GM18498 (cell line): ENCODE measurements at regions not wholly inside any gene's neighbourhood (a gene's known extent, or its start where the extent isn't known, plus 50 kb on each side); places are given as distances from the start of the nearest gene placed in this dataset.
"Not testable (repeated sequence)": the region's sequence is repeated elsewhere in the genome, so short reads cannot be mapped to it uniquely, and the experiment has no call there.

Experiments used
- ATAC-seq: cut with Tn5 transposase; IDR thresholded peaks from one replicate; pipeline ENCODE4 v1.9.1; 2021; ENCODE audit warnings: mild to moderate bottlenecking, moderate library complexity; ENCODE audit not compliant: unreplicated experiment

DNA sequence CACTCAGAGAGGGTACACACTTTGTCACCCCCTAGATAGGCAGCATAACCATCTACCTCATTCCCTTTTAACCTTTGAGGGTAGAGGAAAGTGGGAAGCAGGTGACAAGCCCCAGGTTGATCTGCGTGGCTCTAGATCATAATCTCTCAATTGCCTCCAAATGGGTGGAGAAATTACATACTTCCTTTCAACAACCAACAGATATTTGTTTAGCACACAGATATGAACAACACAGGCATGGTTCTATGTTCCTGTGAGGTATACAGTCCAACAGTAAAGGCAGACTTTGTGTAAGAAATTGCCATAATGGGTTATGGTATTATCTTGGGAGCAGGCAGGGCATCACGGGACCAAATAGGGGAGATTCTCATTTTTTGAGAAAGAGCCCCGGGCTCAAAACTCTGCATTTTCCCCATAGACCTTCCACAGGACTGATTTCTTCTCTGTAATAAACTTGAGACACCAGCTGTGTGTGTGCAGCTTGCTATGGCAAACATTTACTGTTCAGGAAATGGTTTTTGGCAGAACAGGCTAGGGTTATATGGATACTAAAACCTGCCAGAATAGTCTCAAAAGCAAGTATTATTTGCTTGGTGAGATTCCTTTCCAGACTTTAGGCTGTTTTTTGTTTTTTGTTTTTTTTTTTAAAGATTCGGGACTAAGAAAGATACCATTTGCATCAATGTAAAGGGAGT, 126.2 kb downstream of the CD164 start:
- no peak for ATAC-seq

DNA sequence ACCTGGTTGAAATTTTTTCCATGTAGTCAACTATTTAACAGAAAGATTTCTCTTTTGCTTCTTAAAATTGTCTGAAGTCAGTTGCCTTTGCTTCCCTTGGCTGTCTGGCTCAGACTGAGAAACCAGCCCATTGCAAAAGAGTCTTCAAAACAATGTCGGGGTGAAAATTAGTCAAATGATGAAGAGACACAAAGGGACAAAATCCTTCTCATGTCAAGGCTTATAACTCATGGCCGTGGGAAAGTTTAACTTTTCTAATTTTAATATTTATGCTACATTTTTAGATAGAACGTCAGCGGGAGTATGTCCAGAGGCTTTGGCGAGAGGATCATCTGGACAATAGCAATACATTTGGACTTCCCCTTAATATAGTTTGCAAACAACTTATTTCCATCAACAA, 127.2 kb downstream of the CD164 start:
- ATAC-seq: no peak

DNA sequence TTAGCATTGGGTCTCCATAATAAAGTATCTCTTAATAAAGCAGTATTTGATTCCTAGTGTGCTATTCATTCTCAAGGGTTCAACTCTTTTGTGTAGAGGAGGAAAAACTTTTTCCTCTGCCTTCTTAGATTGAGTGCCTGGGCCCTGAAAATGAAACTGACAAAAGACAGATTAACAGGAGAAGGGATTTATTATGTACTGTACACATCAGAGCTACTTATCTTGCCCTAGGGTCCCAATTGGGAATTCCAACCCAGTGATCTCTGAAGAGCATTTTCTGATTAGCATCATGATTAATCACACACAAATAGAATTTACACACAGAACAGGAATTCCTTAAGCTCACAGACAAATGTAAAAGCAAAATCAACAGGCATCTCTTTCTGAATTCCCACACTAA, 128.9 kb downstream of the CD164 start:
- ATAC-seq: no peak

DNA sequence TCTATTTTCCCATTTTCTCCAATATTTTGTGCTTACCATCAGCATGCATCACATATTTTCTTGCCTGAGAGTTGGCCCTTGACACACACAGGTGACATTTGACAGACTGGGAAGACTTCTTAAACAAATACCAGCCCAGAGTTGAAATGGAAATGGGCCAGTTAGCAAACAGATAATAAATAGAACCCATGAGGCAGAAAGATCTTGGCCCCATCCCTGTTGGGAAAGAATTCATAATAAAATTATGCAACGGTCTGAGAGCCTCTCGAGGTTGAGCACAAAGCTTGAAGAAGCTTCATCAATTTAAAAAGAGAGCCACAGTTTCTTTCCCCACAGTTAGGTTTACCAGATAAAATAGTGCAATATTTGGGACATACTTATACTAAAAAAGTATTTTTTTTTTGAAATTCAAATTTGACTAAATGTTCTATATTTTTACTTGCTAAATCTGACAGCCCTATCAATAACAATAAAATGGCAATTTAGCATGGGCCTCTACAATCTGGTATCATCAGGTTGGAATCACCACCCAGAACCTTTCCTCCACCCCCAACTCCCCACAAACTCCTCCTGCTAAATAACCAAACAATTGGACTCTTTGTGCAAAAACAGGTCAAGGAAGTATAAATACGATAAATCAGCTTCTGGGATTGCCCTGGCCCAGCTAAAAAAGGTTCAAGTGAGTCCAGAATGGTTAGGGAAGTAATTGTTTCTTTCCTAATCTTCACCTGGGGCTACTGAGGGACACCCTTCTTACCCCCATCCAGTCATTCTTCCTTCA, 129.8 kb downstream of the CD164 start:
- ATAC-seq: no peak

DNA sequence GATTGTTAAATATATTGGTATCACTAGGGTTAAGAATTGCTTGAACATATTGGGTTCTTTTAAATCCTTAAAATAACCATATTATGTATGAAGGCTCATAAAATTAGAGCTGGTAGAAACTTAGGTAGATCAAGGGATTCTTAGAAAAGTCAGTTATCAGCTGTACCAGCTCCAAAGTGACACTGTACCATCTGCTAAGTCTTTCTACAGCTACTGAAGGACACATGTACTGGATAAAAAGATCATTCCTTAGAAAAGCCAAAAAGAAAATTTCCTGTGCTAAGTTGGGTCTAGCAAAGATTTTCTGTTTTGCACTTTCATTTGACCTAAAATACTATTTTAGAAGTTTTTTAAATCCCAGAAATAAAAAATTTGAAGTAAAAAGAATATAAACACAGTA, 130.4 kb downstream of the CD164 start:
- no peak for ATAC-seq

DNA sequence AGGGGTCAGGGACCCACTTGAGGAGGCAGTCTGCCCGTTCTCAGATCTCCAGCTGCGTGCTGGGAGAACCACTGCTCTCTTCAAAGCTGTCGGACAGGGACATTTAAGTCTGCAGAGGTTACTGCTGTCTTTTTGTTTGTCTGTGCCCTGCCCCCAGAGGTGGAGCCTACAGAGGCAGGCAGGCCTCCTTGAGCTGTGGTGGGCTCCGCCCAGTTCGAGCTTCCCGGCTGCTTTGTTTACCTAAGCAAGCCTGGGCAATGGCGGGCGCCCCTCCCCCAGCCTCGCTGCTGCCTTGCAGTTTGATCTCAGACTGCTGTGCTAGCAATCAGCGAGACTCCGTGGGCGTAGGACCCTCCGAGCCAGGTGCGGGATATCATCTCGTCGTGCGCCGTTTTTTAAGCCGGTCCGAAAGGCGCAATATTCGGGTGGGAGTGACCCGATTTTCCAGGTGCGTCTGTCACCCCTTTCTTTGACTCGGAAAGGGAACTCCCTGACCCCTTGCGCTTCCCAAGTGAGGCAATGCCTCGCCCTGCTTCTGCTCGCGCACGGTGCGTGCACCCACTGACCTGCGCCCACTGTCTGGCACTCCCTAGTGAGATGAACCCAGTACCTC, 131.6 kb downstream of the CD164 start:
- not testable (repeated sequence) for ATAC-seq

DNA sequence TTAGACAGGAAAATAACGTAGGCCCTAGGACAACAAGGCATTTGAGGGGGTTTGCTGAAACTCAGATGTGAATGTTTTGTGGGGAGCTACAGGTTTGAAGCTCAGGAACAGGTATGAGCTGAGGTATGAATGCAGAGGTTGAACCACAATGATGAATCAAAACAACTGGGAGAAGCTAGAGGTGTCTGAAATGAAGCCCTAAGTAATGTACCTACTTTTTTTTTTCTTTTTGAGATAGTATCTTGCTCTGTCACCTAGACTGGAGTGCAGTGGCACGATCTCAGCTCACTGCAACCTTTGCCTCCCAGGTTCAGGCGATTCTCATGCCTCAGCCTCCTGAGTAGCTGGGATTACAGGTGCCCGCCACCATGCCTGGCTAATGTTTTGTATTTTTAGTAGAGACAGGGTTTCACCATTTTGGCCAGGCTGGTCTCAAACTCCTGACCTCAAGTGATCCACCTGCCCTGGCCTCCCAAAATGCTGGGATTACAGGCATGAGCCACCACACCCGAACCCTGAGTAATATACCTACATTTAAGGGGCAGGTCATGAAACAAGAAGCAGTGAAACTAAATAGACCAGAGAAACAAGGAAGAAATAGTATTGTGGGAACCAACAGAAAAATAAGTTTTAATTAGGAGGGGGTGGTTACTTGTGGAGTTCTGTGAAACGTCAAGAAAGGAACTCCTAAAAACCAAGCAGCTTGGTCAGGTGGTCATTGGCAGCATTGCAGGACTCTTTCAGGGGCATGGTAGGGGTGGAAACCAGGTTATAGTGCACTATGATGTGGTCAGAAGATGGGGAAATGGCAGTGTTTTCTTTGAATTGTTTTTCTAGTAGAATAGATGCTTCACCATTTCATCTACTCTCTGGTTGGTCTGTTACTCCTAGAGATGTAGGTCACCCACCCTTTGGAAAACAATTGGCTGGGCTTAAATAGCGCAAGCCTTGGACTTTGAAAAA, 138.1 kb downstream of the CD164 start:
- no peak for ATAC-seq

DNA sequence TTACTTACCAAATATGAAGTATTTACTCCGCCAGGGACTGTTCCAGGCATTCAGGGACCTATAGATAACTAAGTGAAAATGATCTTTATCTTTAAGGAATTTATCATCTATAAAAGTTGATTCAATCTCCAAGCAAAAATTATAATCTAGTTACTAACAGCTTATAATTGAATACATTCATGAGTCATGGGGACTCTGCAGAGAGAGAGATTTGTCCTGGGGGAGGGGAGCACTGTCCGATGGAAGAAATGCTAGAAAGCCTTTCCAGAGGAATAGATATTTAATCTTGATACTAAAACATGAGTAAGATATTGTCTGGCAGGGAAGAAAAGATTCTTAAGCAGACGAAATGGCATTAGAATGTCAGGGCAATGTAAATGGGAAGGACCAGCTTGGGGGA, 139.3 kb downstream of the CD164 start:
- ATAC-seq: no peak

DNA sequence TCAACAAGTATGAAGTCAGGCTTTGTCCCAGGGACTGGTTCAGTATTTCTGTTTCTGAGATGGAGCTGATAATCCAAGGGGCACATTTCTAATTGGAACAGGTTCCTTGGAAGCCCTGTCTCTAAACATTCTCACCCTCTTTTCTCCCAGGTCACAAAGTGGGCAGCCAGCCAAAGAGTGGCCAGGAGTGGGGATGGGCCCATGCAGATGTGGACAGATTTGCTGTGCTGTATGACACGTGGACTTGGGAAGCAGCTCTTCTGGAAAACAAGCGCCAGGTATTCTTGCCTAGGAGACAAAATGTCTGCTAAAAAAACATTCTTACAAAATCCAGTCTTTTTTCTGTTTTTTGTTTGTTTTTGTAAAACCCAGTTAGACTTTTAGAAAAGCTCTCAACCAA, 140.2 kb downstream of the CD164 start:
- ATAC-seq: no peak

DNA sequence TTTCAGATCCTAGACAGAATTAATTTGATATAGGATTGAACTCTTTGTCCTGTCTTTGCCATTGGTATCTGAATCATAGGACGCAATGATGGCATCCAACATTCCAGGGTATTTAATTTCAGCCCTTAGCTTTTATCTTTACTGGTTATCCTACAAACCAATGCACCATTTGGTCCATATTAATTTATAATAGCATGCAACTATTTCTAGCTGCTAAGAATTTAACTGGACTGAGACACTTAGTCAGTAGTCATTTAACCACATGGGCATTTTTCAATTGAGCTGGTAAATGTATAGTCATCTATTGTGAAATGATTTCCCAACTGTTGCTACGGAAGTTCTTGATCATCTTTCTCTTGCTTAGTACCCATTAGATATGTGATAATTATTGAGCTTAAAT, 141.1 kb downstream of the CD164 start:
- no peak for ATAC-seq

DNA sequence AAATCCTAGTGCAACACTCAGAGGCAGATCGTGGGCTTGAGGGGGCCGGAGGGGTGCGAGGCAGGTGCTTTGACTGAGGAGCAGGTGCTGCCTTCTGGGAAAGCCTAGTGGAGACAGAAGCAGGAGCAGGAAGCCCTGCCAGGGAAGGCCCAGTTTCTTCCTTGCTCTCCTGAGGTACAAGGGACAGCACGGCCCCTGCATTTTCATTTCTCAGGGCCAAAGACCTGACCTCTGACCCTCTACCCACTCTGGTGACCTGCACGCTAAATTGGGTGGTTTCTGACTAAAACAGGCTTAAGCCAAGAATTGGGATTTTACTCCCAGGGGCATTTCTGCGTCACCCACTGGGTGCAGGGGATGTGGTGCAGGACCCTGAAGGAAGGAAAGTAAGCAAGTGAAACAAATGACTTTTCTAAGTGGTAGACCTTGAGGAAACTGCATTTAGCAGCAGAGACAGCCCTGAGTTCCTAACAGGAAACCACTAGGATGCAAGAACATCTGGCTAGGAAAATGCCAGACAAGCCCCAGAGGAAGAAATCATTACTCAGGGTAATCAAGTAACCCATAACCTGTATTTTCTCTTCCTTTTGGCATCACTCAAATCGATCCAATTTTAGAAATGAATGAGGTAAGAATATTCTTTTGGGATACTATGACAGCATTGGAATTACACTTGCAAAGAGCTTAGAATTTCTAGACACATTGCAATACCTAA, 141.7 kb downstream of the CD164 start:
- ATAC-seq: no peak

DNA sequence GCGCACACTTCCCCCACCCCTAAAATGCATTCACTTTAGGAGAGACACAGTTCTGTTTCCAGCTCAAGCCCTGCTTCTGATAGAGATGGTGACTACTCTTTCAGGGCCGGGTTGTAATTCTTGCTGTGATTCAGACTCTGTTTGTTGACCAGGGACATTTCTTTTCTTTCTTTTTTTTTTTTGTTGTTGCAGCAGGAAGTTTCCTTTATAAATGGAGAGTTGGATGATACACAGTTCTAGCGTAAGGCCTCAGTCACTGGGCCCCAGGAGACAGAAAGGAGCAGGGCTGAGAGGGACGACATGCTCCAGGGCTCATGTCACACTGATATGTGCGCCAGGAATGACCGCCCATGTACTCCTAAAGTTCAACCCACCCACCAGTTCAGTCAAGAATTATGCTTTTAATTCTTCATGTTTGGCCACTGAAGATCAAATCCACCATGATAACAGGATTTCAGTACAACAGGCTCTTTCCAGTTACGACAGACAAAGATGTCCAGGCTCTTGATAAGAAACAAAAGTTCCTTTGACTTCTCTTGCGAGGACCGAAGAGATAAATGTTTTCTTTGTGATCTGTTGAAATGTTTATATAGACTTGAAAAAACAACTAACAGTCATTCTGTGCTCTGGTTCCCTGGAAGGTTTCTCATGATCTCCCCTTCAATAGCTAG, 142.5 kb downstream of the CD164 start:
- no peak for ATAC-seq

DNA sequence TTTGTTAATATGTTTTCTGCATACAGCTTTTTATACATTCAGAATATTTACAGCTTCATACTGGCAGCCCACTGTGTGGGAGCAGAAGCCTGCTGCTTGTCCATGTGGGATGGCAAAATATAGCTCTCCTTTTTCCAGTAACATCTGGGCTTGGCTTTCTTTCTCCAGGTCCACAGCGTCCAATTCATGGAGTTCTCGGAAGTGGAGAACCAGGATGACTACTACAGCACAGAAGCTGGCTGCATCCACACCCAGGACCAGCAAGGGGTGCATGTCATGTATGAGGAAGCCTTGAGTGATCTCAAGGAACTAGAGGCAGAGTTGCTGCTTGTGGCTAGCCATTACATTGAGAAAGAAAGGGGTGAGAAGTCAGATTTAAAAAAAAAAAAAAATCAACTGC, 143.1 kb downstream of the CD164 start:
- ATAC-seq: no peak

DNA sequence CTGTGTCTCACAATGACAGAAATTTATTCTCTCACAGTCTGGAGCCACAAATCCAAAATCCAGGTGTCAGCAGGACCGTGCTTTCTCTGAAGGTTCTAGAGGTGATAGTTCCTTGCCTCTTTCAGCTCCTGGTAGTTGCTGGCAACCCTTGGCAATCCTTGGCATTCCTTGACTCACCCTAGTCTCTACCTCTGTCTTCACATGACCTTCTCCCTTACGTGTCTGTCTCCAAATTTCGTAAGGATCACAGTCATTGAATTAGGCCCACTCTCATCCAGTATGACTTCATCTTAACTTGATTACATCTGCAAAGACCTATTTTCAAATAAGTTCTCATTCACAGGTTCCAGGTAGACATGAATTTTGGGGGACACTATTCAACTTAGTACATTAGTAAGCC, 143.1 kb downstream of the CEP57L1 start:
- no peak for ATAC-seq

DNA sequence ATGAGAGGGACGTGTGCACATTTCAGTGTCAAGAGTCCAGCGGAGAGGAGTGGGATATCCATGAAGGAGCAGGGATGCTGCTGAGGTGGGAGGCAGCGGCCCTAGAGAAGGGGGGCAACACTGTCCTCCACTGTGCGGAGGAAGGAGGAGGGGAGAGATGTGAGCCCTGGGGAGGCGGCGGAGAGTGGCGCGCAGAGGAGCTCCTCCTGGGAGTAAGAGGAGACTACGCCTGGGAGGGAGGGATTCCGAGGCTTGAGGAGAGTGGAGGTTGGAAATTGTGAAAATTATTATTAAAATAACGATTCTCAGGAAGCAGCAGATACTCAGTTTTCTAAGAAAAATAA, 142.7 kb downstream of the CEP57L1 start:
- no peak for ATAC-seq

DNA sequence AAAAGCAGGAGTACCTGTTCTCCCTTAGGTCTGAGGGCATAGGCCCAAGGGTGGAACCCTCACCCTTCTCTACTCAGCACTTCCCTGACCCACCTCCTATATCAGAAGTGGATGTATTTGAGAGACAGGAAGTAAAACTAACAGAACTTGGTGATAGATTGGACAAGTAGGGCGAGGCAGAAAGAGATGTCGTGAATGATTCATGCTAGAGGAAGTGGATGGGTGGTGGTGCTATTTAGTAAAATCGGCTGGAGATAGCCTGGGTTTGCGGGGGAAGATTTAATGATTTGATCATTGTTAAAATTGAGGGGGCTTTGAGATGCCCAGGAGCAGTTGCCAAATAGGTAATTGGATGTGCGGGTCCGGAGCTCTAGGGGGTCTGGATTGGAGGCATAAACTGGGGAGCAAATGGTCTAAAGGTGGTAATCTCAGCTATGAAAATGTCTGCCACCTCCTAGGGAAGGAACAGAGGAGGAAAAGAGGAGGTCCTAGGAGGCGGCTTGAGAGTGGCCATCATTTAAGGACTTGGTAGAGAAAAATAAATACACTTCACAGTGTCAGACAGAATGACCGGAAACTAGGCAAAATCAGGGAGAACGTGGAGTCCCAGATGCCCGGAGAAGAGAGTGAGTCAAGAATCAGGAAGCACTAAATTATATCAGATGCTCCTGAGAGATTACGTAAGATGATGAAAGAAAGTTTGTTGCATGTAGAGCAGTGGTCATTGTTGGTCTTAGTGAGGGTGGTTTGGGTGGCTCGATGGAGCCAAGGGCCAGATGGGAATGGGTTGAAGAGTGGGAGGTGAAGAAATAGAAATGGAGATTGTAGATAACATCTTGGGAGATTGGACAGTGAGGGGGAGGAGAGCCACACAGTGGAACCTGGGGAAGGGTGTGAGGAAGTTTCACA, 142.0 kb downstream of the CEP57L1 start:
- ATAC-seq: no peak

DNA sequence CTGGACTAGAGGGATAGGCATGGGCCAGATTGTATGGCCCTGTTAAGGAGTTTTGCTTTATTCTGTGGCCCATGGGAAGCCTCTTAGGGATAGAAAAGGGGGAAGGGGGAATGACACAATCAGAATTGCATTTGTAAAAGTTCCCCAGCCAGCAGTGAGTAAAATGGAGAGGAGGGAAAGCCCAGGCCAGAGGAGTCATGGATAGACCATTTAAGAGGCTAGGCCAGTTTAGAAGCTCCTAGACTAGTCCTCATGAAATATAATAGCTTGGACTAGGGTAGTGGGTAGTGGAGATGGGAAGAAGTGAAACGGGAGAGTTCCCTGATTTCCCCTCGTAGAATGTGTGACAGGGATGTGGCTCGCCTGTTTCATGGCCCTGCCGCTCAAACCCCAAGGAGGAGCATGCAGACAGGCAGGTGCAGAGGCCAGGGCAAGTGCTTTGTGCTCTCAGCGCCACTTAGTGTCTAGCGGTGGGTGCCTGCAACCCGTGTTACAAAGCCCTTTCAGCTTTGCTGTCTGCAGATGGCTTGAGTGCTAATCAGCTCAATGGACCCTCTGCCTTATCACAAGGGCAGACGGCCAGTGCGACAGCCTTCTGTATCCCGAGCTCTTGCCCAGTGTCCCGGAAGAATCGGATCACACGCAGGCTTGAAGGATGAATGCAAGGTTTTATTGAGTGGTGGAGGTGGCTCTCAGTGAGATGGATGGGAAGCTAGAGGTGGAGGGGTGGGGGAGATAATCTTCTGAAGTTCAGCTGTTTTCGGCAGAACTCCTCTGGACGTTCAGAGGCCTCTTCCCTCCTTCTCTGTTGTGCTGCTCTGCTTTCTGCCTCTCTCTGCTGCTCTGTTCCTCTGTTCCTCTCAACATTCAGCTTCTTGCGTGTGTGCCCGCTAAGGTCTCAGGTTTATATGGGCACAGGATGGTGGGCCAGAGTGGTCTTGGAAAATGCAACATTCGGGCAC, 141.1 kb downstream of the CEP57L1 start:
- peak; percentile 65 for ATAC-seq
